Activated T-cell treated with anti-CD3 and anti-CD28 coated beads, Interleukin-2, amount 50 U/mL, for 4 hours (primary cell): ENCODE measurements at regions not wholly inside any gene's neighbourhood (a gene's known extent, or its start where the extent isn't known, plus 50 kb on each side); places are given as distances from the start of the nearest gene placed in this dataset.
"Not testable (repeated sequence)": the region's sequence is repeated elsewhere in the genome, so short reads cannot be mapped to it uniquely, and the experiment has no call there.

ENCODE experiments used
- ATAC-seq, 2 donors: fragments of 200-7000 bp; cut with Tn5 transposase; one replicate each; pipeline ENCODE4 v1.10.0; 2021
- DNase-seq: peaks from one replicate; pipeline ENCODE4 v3.0.0-alpha.2; 2020
- H3K27me3 Mint-ChIP-seq: one replicate; pipeline ENCODE4 v1.8.0; 2021; ENCODE audit warnings: low read depth, mixed read lengths
- H3K36me3 Mint-ChIP-seq: one replicate; pipeline ENCODE4 v1.8.0; 2022; ENCODE audit warnings: mixed read lengths; ENCODE audit not compliant: insufficient read depth
- H3K4me1 Mint-ChIP-seq: one replicate; pipeline ENCODE4 v1.8.0; 2021; ENCODE audit warnings: low read depth, mixed read lengths
- H3K4me3 Mint-ChIP-seq: one replicate; pipeline ENCODE4 v1.8.0; 2021; ENCODE audit warnings: mild to moderate bottlenecking, moderate library complexity, mixed read lengths
- H3K9me3 Mint-ChIP-seq: one replicate; pipeline ENCODE4 v1.8.0; 2021; ENCODE audit warnings: mixed read lengths

DNA sequence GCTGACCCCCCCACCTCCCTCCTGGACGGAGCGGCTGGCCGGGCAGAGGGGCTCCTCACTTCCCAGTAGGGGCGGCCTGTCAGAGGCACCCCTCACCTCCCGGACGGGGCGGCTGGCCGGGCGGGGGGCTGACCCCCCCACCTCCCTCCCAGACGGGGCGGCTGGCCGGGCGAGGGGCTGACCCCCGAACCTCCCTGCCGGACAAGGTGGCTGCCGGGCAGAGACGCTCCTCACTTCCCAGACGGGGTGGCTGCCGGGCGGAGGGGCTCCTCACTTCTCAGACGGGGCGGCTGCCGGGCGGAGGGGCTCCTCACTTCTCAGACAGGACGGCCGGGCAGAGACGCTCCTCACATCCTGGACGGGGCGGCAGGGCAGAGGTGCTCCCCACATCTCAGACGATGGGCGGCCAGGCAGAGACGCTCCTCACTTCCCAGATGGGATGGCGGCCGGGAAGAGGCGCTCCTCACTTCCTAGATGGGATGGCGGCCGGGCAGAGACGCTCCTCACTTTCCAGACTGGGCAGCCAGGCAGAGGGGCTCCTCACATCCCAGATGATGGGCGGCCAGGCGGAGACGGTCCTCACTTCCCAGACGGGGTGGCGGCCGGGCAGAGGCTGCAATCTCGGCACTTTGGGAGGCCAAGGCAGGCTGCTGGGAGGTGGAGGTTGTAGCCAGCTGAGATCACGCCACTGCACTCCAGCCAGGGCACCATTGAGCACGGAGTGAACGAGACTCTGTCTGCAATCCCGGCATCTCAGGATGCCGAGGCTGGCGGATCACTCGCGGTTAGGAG is 66.2 kb upstream of the PAPPA2 start:
- not testable (repeated sequence) for H3K27me3 Mint-ChIP-seq, H3K4me3 Mint-ChIP-seq, H3K9me3 Mint-ChIP-seq, DNase-seq, ATAC-seq, H3K4me1 Mint-ChIP-seq, H3K36me3 Mint-ChIP-seq

DNA sequence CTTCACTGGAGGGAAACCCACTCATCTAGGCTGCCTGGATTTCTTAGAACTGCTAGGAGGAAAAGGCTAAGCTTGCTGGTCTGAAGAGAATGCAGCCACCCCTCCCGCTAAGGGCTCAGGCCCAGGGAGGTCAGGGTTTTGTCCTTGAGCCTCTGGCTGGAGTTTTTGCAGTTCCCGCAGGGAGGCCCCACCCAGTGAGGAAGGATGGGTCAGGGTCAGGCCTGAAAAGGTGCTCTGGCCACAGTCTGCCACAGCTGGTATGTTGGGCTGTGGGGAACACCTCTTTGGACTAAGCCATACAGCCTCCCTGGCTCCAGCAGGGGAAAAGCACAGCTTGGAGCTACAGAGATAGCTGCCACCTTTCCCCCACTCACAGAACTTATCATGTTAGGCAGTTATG is 71.4 kb upstream of the PAPPA2 start:
- peaks cover 8% of the 10 kb centered on the region for H3K27me3 Mint-ChIP-seq
- peaks cover 15% of the 10 kb centered on the region for H3K9me3 Mint-ChIP-seq
- no peaks in the 10 kb centered on the region for H3K4me1 Mint-ChIP-seq
- no peak overlapping the region for H3K4me3 Mint-ChIP-seq
- no peak for ATAC-seq
- no peaks in the 10 kb centered on the region for H3K36me3 Mint-ChIP-seq
- DNase-seq: no peak

- Mint-ChIP-seq H3K4me3 (no peak overlapping the region), H3K9me3 (peaks cover 12% of the 10 kb centered on the region), H3K4me1 (no peaks in the 10 kb centered on the region), H3K36me3 (no peaks in the 10 kb centered on the region), H3K27me3 (peaks cover 3% of the 10 kb centered on the region)
- ATAC-seq (no peak), DNase-seq (no peak)
These were observed 78.1 kb upstream of the PAPPA2 start for GRCh38 chr1:176384841-176385240.

GRCh38 chr1:176382163-176382562 is 80.8 kb upstream of the PAPPA2 start:
- no peaks in the 10 kb centered on the region for H3K4me1 Mint-ChIP-seq
- H3K36me3 Mint-ChIP-seq: no peaks in the 10 kb centered on the region
- ATAC-seq (no peak), DNase-seq (no peak)
- H3K27me3 Mint-ChIP-seq: no peaks in the 10 kb centered on the region
- no peaks in the 10 kb centered on the region for H3K9me3 Mint-ChIP-seq
- H3K4me3 Mint-ChIP-seq: no peak overlapping the region

DNA sequence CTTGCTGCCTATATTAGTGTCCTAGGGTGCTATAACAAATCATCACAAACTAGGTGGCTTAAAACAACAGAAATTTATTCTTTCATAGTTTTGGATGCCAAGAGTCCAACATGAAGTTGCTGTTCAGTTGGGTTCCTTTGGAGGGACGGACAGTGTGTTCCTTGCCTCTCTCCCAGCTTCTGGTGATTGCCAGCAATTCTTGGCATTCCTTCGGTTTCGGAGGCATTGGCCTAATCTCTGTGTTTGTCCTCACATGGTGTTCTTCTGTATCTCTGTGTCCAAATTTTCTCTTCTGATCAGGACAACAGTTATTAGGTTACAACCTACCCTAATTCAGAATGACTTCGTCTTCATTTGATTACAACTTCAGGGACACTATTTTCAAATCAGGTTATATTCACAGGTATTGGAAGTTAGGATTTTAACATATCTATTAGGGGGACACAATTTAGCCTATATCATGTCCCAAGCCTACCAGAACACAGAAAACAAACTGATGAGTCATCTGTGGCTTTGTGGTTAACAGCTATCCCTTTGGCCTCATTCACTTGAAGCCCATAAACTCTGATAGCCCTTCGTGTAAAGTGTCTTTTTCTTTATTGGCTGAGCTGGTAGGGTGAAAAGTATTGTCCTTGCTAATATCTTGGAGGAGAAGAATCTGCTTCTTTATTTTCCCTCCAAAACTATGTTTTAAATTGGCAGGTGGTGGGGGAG is 83.2 kb upstream of the PAPPA2 start:
- H3K4me3 Mint-ChIP-seq: no peak overlapping the region
- no peaks in the 10 kb centered on the region for H3K27me3 Mint-ChIP-seq
- H3K9me3 Mint-ChIP-seq: no peaks in the 10 kb centered on the region
- ATAC-seq: no peak
- H3K4me1 Mint-ChIP-seq: no peaks in the 10 kb centered on the region
- DNase-seq: no peak
- no peaks in the 10 kb centered on the region for H3K36me3 Mint-ChIP-seq

GRCh38 chr1:176374967-176375569 is 87.9 kb upstream of the PAPPA2 start:
- H3K27me3 Mint-ChIP-seq: peaks cover 4% of the 10 kb centered on the region
- no peak overlapping the region for H3K4me3 Mint-ChIP-seq
- no peaks in the 10 kb centered on the region for H3K9me3 Mint-ChIP-seq
- ATAC-seq (no peak), DNase-seq (peak; percentile 26)
- no peaks in the 10 kb centered on the region for H3K36me3 Mint-ChIP-seq
- H3K4me1 Mint-ChIP-seq: no peaks in the 10 kb centered on the region

DNA sequence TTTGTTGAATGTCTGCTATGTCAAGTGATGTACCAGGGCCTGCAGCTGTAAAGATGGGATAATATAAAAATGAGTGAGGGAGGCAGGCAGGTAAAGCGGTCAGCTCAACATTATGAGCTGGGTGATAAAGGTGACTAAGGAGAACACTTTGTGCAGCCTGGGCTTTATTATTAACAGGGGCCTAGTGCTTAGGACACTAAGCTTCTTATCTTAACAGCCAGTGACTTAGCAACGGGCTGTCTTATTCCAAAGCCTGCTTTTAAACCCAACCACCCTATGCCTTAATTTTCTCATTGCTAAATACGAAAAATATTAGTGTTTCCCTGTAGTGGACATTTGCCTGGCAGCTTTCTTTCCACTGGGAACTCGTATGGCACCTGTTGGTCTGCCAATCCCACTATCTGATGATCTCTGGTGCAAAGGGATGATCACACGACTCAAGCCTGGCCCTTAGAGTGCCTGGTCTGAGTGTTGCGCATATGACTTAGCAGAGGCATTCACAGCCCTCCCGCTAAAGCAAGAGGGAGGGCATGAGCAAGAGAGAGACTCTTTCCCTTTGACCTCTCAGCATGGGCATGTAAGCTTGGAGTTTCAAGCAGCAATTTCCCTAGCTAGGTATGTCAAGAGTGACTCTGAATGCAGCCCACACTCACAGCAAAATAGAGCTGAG is 98.6 kb upstream of the PAPPA2 start:
- Mint-ChIP-seq H3K27me3 (peaks cover 4% of the 10 kb centered on the region), H3K4me1 (no peaks in the 10 kb centered on the region), H3K9me3 (no peaks in the 10 kb centered on the region), H3K36me3 (no peaks in the 10 kb centered on the region), H3K4me3 (no peak overlapping the region)
- ATAC-seq: no peak
- DNase-seq: no peak

- DNase-seq, H3K4me3 Mint-ChIP-seq, ATAC-seq, H3K36me3 Mint-ChIP-seq, H3K4me1 Mint-ChIP-seq, H3K27me3 Mint-ChIP-seq: not testable (repeated sequence)
- peaks cover 21% of the 10 kb centered on the region for H3K9me3 Mint-ChIP-seq
These were observed 113.8 kb upstream of the PAPPA2 start for GRCh38 chr1:176349135-176349715.

- DNase-seq: no peak
- Mint-ChIP-seq H3K4me1 (no peaks in the 10 kb centered on the region), H3K27me3 (peaks cover 13% of the 10 kb centered on the region), H3K9me3 (peaks cover 25% of the 10 kb centered on the region), H3K36me3 (no peaks in the 10 kb centered on the region), H3K4me3 (no peak overlapping the region)
- ATAC-seq: no peak
These were observed 121.3 kb upstream of the PAPPA2 start for GRCh38 chr1:176341656-176342055.

DNA sequence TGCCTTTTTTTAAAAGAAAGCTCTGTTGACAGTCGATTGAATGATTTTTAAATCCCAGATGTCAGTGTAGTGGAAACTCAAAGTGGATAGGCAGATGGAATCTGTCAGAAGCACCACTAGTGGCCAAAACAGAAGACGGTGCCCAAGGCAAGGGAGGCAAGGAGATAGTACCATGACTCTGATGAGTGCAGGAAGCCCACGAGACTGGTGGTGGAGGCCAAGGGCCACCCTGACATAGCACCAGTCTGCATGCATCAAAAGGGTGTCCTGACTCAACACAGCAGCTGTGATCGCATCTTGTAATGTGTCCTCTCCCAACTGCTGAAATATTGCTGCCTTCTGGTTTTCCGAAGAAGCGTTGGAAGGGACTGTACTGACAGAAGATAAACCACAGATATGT is 124.1 kb upstream of the PAPPA2 start:
- no peaks in the 10 kb centered on the region for H3K4me1 Mint-ChIP-seq
- ATAC-seq: no peak
- H3K4me3 Mint-ChIP-seq: no peak overlapping the region
- H3K27me3 Mint-ChIP-seq: peaks cover 15% of the 10 kb centered on the region
- peaks cover 11% of the 10 kb centered on the region for H3K9me3 Mint-ChIP-seq
- no peaks in the 10 kb centered on the region for H3K36me3 Mint-ChIP-seq
- DNase-seq: no peak

- Mint-ChIP-seq H3K4me1 (no peaks in the 10 kb centered on the region), H3K4me3 (no peak overlapping the region), H3K36me3 (no peaks in the 10 kb centered on the region), H3K9me3 (peaks cover 6% of the 10 kb centered on the region), H3K27me3 (peaks cover 2% of the 10 kb centered on the region)
- ATAC-seq: no peak
- DNase-seq: no peak
These were observed 123.7 kb upstream of the COP1 start for GRCh38 chr1:176330782-176331181.

- no peaks in the 10 kb centered on the region for H3K36me3 Mint-ChIP-seq
- H3K27me3 Mint-ChIP-seq: peaks cover 17% of the 10 kb centered on the region
- H3K9me3 Mint-ChIP-seq: peaks cover 5% of the 10 kb centered on the region
- ATAC-seq: no peak
- no peaks in the 10 kb centered on the region for H3K4me1 Mint-ChIP-seq
- DNase-seq: no peak
- H3K4me3 Mint-ChIP-seq: no peak overlapping the region
These were observed 118.6 kb upstream of the COP1 start for GRCh38 chr1:176325664-176326063.

GRCh38 chr1:176323472-176323871 is 116.4 kb upstream of the COP1 start:
- H3K36me3 Mint-ChIP-seq: no peaks in the 10 kb centered on the region
- H3K27me3 Mint-ChIP-seq: peaks cover 19% of the 10 kb centered on the region
- DNase-seq (no peak), ATAC-seq (no peak)
- H3K4me1 Mint-ChIP-seq: no peaks in the 10 kb centered on the region
- no peak overlapping the region for H3K4me3 Mint-ChIP-seq
- peaks cover 5% of the 10 kb centered on the region for H3K9me3 Mint-ChIP-seq

- H3K9me3 Mint-ChIP-seq: peaks cover 3% of the 10 kb centered on the region
- no peak for ATAC-seq
- no peaks in the 10 kb centered on the region for H3K36me3 Mint-ChIP-seq
- no peak for DNase-seq
- no peak overlapping the region for H3K4me3 Mint-ChIP-seq
- no peaks in the 10 kb centered on the region for H3K4me1 Mint-ChIP-seq
- H3K27me3 Mint-ChIP-seq: peaks cover 5% of the 10 kb centered on the region
These were observed 108.6 kb upstream of the COP1 start for GRCh38 chr1:176315519-176316220.
